ENCODE measurements at regions not wholly inside any gene's neighbourhood (a gene's known extent, or its start where the extent isn't known, plus 50 kb on each side); places are given as distances from the start of the nearest gene placed in this dataset.

GRCh38 chr2:21301871-21302455 is 178.2 kb downstream of the TDRD15 start:
- TF ChIP-seq, protein P1, sequence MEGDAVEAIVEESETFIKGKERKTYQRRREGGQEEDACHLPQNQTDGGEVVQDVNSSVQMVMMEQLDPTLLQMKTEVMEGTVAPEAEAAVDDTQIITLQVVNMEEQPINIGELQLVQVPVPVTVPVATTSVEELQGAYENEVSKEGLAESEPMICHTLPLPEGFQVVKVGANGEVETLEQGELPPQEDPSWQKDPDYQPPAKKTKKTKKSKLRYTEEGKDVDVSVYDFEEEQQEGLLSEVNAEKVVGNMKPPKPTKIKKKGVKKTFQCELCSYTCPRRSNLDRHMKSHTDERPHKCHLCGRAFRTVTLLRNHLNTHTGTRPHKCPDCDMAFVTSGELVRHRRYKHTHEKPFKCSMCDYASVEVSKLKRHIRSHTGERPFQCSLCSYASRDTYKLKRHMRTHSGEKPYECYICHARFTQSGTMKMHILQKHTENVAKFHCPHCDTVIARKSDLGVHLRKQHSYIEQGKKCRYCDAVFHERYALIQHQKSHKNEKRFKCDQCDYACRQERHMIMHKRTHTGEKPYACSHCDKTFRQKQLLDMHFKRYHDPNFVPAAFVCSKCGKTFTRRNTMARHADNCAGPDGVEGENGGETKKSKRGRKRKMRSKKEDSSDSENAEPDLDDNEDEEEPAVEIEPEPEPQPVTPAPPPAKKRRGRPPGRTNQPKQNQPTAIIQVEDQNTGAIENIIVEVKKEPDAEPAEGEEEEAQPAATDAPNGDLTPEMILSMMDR (IDR thresholded peaks at IDR 0.05; ENCODE audit: low read depth, low read length, missing control alignments), result no peak
- no peak for DNase-seq (ENCODE audit: extremely low read depth, low read depth)
- H3K4me3 ChIP-seq (replicated peaks; ENCODE audit: low read depth, low read length), result no peak overlapping the region

DNA sequence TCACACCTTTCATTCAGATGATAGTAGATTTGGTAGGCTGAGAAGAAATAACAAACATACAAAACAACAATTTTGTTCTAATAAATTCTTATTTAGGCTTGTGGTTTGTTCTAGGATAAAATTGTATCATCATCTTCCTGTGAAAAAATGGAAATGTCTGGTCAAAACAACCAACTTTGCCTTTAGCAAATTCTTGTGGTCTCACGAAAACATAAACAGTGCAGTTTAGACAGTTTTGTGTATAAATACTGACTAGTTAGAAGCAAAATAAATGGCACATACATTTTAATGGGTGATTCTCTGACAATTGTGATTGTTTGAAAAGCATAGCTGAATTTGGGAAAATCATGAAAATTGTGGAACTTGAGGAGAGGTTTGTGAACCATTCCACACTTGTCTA is 180.1 kb downstream of the TDRD15 start:
- no peak for DNase-seq (ENCODE audit: extremely low read depth, low read depth)
- TF ChIP-seq, protein P1 (IDR thresholded peaks at IDR 0.05; ENCODE audit: low read depth, low read length, missing control alignments), result no peak
- H3K4me3 ChIP-seq (replicated peaks; ENCODE audit: low read depth, low read length), result no peak overlapping the region

DNA sequence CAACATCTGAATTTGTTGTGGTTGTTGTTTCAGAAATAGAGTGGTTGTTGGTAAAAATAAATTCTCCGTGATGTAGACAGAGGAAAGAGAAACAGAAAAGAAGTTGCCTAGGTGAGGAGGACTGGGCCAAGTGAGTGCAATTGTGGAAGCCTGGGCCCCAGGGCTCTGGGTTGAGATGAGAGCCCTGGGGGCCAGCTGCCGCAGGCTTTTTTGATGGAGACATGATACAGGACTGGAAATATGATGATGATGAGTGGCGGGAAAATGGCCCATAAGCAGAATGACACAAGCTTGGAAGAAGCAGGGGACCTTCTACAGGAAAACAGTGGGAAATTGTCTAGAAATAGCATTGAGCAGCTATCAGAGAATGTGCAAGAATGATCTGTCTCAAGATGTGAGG is 181.8 kb downstream of the TDRD15 start:
- DNase-seq (ENCODE audit: extremely low read depth, low read depth), result no peak
- TF ChIP-seq, protein P1 (IDR thresholded peaks at IDR 0.05; ENCODE audit: low read depth, low read length, missing control alignments), result no peak
- H3K4me3 ChIP-seq (replicated peaks; ENCODE audit: low read depth, low read length), result no peak overlapping the region

DNA sequence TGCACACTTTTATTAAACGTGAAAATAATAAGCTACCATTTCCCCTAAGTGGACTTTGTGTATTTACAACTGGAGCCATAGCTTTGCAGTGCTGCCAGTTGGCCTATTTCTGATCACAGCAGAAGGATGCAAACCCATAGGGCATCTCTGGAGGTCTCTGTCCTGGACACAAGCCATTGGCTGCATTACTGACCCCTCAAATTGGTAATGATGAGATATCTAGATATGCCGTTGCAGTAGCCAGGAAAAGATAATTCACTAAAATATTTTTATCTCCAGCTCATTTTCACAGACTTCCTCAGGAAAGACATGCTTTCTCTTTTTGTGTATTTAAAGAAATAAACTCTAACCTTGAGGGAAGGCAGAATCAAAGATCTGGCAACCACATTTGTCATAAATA is 182.5 kb downstream of the TDRD15 start:
- no peak overlapping the region for H3K4me3 ChIP-seq (replicated peaks; ENCODE audit: low read depth, low read length)
- TF ChIP-seq, protein P1 (IDR thresholded peaks at IDR 0.05; ENCODE audit: low read depth, low read length, missing control alignments), result no peak
- DNase-seq (ENCODE audit: extremely low read depth, low read depth), result no peak

DNA sequence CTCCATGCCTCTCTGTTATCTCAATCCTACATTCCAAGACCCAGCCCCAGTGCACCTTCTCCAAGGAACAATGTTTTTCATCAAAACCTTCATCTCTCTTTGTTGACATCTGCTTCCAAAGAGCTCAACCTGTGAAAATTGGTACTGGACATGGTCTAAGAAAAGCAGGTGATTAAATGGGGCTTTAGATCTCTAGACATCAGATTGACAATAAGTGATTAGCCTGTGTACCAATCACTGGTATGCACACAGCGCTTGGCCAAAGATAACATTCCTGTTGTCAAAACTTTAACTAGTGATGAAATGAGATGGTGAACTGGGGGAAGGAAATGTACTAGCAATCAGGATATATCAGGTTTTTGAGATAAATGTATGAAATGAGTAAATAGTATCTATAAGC is 183.3 kb downstream of the TDRD15 start:
- TF ChIP-seq, protein P1 (IDR thresholded peaks at IDR 0.05; ENCODE audit: low read depth, low read length, missing control alignments), result no peak
- DNase-seq (ENCODE audit: extremely low read depth, low read depth), result no peak
- no peak overlapping the region for H3K4me3 ChIP-seq (replicated peaks; ENCODE audit: low read depth, low read length)

DNA sequence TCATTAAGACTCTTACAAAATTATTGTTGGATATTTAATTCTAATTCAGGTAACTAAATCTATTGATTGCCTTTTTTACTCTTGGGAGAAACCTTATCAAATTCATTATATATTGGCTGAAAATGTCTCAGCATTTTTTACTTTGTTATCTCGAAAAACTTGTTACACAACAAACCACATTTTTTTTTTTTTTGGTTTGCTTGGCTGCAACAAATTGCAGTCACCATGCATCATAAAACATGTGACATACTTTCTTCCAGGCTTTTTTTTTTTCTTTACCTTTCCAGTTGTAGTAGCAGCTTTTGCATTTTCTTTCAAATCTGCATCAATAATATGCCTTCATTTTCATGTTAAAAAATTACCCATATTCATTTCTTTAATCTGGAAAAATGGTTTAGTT is 186.7 kb downstream of the TDRD15 start:
- no peak overlapping the region for H3K4me3 ChIP-seq (replicated peaks; ENCODE audit: low read depth, low read length)
- no peak for DNase-seq (ENCODE audit: extremely low read depth, low read depth)
- TF ChIP-seq, protein P1 (IDR thresholded peaks at IDR 0.05; ENCODE audit: low read depth, low read length, missing control alignments), result no peak

GRCh38 chr2:21314322-21314835 is 190.6 kb downstream of the TDRD15 start:
- H3K4me3 ChIP-seq (replicated peaks; ENCODE audit: low read depth, low read length), result no peak overlapping the region
- no peak for DNase-seq (ENCODE audit: extremely low read depth, low read depth)
- TF ChIP-seq, protein P1 (IDR thresholded peaks at IDR 0.05; ENCODE audit: low read depth, low read length, missing control alignments), result no peak

All from HFF-Myc (cell line).